ENCODE measurements at regions not wholly inside any gene's neighbourhood (a gene's known extent, or its start where the extent isn't known, plus 50 kb on each side); places are given as distances from the start of the nearest gene placed in this dataset.
"Not testable (repeated sequence)": the region's sequence is repeated elsewhere in the genome, so short reads cannot be mapped to it uniquely, and the experiment has no call there.

DNA sequence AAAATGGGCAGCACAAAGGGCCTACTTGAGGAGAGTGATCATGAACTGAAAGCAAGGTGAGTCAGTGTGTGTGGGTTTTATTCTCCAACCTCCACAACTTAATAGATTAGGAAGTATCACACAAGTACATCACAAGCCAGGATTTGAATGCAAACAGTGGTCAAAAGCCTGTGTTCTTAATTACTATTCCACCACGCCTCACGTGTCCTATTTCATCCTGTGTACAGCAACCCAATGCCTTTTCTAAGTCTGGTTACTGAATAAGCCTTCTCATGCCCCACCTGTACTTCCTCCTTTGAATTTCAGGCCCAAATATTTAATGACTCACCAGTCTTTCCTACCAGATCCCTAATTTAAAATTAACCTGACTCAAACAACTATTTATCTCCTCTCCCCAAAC is 755.7 kb upstream of the SLC8A1 start:
- Mint-ChIP-seq H3K4me1 (no peaks in the 10 kb centered on the region), H3K27me3 (ENCODE audit: insufficient read depth, low read depth) (peaks cover 2% of the 10 kb centered on the region), H3K4me3 (no peak overlapping the region), H3K9me3 (no peaks in the 10 kb centered on the region), H3K27ac (no peak overlapping the region), H3K36me3 (no peaks in the 10 kb centered on the region)
- no peak for DNase-seq (ENCODE audit: low spot score)
- Histone ChIP-seq H3K9me3 (ENCODE audit: low read depth) (no peaks in the 10 kb centered on the region), H3K36me3 (no peaks in the 10 kb centered on the region), H3F3A (ENCODE audit: low read depth) (no peaks in the 10 kb centered on the region), H3K27ac (no peak overlapping the region), H3K79me2 (ENCODE audit: low read depth) (no peaks in the 10 kb centered on the region), H3K27me3 (no peaks in the 10 kb centered on the region), H3K9ac (no peak overlapping the region), H3K4me2 (no peak overlapping the region), H4K20me1 (ENCODE audit: low read depth) (no peaks in the 10 kb centered on the region), H3K4me3 (no peak overlapping the region), H2AFZ (replicated peaks) (no peak overlapping the region), H3K4me1 (no peaks in the 10 kb centered on the region)
- TF ChIP-seq EZH2 (IDR thresholded peaks at IDR 0.05) (no peak), EZH2phosphoT487 (IDR thresholded peaks at IDR 0.05) (no peak)
- TF ChIP-seq, protein P1, sequence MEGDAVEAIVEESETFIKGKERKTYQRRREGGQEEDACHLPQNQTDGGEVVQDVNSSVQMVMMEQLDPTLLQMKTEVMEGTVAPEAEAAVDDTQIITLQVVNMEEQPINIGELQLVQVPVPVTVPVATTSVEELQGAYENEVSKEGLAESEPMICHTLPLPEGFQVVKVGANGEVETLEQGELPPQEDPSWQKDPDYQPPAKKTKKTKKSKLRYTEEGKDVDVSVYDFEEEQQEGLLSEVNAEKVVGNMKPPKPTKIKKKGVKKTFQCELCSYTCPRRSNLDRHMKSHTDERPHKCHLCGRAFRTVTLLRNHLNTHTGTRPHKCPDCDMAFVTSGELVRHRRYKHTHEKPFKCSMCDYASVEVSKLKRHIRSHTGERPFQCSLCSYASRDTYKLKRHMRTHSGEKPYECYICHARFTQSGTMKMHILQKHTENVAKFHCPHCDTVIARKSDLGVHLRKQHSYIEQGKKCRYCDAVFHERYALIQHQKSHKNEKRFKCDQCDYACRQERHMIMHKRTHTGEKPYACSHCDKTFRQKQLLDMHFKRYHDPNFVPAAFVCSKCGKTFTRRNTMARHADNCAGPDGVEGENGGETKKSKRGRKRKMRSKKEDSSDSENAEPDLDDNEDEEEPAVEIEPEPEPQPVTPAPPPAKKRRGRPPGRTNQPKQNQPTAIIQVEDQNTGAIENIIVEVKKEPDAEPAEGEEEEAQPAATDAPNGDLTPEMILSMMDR (IDR thresholded peaks at IDR 0.05), result no peak

DNA sequence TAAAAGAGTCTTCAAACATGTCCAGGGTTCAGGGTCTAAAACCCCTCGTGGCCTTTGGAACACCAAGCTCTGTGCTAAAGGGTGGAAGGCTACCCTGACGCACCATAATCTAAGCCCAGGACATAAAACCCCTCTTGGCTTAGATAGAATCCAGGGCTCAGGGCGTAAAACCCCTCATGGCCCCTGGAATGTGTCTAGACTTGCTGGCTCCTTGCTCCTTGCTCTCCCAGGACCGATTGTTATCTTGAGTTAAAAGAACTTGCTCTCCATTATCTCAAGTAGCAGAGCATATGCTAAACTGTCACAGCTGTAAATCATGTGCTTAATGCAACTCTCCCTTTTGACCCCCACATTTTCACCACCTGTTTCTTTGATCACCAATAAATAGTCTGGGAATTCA is 758.1 kb upstream of the SLC8A1 start:
- H3F3A ChIP-seq (ENCODE audit: low read depth); H3K4me3 Mint-ChIP-seq; H3K27me3 Mint-ChIP-seq (ENCODE audit: insufficient read depth, low read depth); H3K9me3 ChIP-seq (ENCODE audit: low read depth); H3K27me3 ChIP-seq; DNase-seq (ENCODE audit: low spot score); H3K4me2 ChIP-seq; H3K36me3 Mint-ChIP-seq; H3K27ac Mint-ChIP-seq; H3K79me2 ChIP-seq (ENCODE audit: low read depth); H3K9me3 Mint-ChIP-seq; H3K4me1 ChIP-seq; H3K27ac ChIP-seq; H3K36me3 ChIP-seq; H4K20me1 ChIP-seq (ENCODE audit: low read depth); H3K4me1 Mint-ChIP-seq; H3K9ac ChIP-seq; H3K4me3 ChIP-seq; H2AFZ ChIP-seq (replicated peaks): not testable (repeated sequence)

DNA sequence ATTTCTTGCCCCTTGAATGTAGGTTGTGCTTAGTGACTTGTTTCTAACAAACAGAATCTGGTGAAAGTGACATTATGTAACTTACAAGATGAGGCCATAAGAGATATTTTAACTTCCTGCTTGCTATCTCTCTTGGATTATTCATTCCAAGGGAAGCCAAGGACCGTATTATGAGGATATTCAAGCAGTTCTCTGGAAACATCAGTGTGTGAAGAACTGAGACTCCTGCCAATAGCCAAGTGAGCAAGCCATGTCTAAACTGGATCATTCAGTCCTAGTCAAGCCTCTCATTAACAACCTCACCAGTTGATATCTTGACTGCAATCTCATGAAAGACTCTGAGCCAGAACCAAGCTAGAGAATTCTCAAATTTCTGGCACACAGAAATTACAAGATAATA is 765.1 kb upstream of the SLC8A1 start:
- Mint-ChIP-seq H3K9me3 (no peaks in the 10 kb centered on the region), H3K27ac (no peak overlapping the region)
- no peak for TF ChIP-seq EZH2phosphoT487 (IDR thresholded peaks at IDR 0.05)
- TF ChIP-seq, protein P1 (IDR thresholded peaks at IDR 0.05), result no peak
- TF ChIP-seq EZH2 (IDR thresholded peaks at IDR 0.05), result no peak

DNA sequence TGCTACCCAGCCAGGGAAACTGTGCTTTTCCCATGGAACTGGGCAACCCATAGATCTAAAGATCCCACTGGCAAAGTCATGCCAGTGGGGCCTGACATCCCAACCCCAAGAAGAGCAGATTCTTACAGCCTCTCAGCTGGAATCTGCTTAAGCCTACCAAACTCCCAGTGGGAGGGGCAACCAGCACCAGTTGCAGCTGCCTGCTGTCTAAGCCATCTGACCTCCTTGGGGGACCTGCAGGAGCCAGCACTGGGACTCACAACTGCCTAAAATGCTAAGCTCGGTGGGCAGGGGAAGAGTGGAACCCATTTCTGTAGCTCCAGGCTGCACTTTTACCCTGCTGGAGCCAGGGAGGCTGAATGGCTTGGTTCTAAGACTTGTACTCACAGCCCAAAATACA is 770.7 kb upstream of the SLC8A1 start:
- TF ChIP-seq EZH2 (IDR thresholded peaks at IDR 0.05), result no peak
- Mint-ChIP-seq H3K4me3 (no peak overlapping the region), H3K27me3 (ENCODE audit: insufficient read depth, low read depth) (no peaks in the 10 kb centered on the region), H3K36me3 (no peaks in the 10 kb centered on the region), H3K4me1 (peaks cover 2% of the 10 kb centered on the region), H3K27ac (no peak overlapping the region), H3K9me3 (peaks cover 2% of the 10 kb centered on the region)
- Histone ChIP-seq H3F3A (ENCODE audit: low read depth) (no peaks in the 10 kb centered on the region), H2AFZ (replicated peaks) (no peak overlapping the region), H3K79me2 (ENCODE audit: low read depth) (no peaks in the 10 kb centered on the region), H3K9me3 (ENCODE audit: low read depth) (no peaks in the 10 kb centered on the region), H3K9ac (no peak overlapping the region), H3K27me3 (no peaks in the 10 kb centered on the region), H3K4me2 (no peak overlapping the region), H4K20me1 (ENCODE audit: low read depth) (no peaks in the 10 kb centered on the region), H3K36me3 (no peaks in the 10 kb centered on the region), H3K4me1 (peaks cover 2% of the 10 kb centered on the region), H3K4me3 (no peak overlapping the region), H3K27ac (no peak overlapping the region)
- DNase-seq (ENCODE audit: low spot score), result peak; percentile 29

More for the DNA sequence above, 765.1 kb upstream of the SLC8A1 start:
- no peak overlapping the region for H3K27ac ChIP-seq
- Mint-ChIP-seq H3K27me3 (ENCODE audit: insufficient read depth, low read depth) (no peaks in the 10 kb centered on the region), H3K36me3 (no peaks in the 10 kb centered on the region), H3K4me3 (no peak overlapping the region), H3K4me1 (no peaks in the 10 kb centered on the region)
- no peak overlapping the region for H3K9ac ChIP-seq
- H3K36me3 ChIP-seq, result no peaks in the 10 kb centered on the region
- H3K4me3 ChIP-seq, result no peak overlapping the region
- H3K4me1 ChIP-seq, result no peaks in the 10 kb centered on the region
- H3K79me2 ChIP-seq (ENCODE audit: low read depth), result no peaks in the 10 kb centered on the region
- DNase-seq (ENCODE audit: low spot score), result no peak
- no peaks in the 10 kb centered on the region for H4K20me1 ChIP-seq (ENCODE audit: low read depth)
- no peak overlapping the region for H2AFZ ChIP-seq (replicated peaks)
- H3K4me2 ChIP-seq, result no peak overlapping the region
- no peaks in the 10 kb centered on the region for H3K27me3 ChIP-seq
- H3K9me3 ChIP-seq (ENCODE audit: low read depth), result no peaks in the 10 kb centered on the region
- H3F3A ChIP-seq (ENCODE audit: low read depth), result no peaks in the 10 kb centered on the region

All from neural progenitor cell (in vitro differentiated cells).